Uterus (tissue), 3 donors: ENCODE measurements at regions not wholly inside any gene's neighbourhood (a gene's known extent, or its start where the extent isn't known, plus 50 kb on each side); places are given as distances from the start of the nearest gene placed in this dataset.

ENCODE experiments used
- DNase-seq, 2 donors: peaks; one replicate each; pipeline ENCODE4 v3.0.0-alpha.2; 2019 to 2020
- H3K27ac ChIP-seq, 2 donors: fragments of 200-600 bp; sonication (generic); 1 replicate in 1 of 2; 2 replicates in 1 of 2; pipeline ENCODE4 v1.5.1; 2016 to 2018
- H3K27me3 ChIP-seq, 2 donors: fragments of 200-600 bp; sonication (generic); one replicate each; pipeline ENCODE4 v1.5.1; 2018 to 2019; ENCODE audit warnings: control low read depth in 1 of 2
- H3K36me3 ChIP-seq, 2 donors: fragments of 200-600 bp; sonication (generic); one replicate each; pipeline ENCODE4 v1.5.1; 2019; ENCODE audit warnings: control low read depth in 1 of 2
- H3K4me1 ChIP-seq, 2 donors: fragments of 200-600 bp; sonication (generic); one replicate each; pipeline ENCODE4 v1.5.1; 2018 to 2019; ENCODE audit warnings: control low read depth in 1 of 2
- H3K4me3 ChIP-seq, 2 donors: fragments of 200-600 bp; sonication (generic); 1 replicate in 1 of 2; 2 replicates in 1 of 2; pipeline ENCODE4 v1.5.1; 2018 to 2019; ENCODE audit warnings: mild to moderate bottlenecking in 1 of 2
- H3K9me3 ChIP-seq, 2 donors: fragments of 200-600 bp; sonication (generic); one replicate each; pipeline ENCODE4 v1.5.1; 2019; ENCODE audit warnings: control low read depth in 1 of 2
- POLR2A ChIP-seq, 2 donors: fragments of 450-650 bp; IDR thresholded peaks; one replicate each; pipeline ENCODE4 v1.6.1; 2016; ENCODE audit warnings: antibody characterized with exemption in 2 of 2, mild to moderate bottlenecking in 1 of 2, moderate library complexity in 1 of 2
- intact Hi-C: fragments of 100-400 bp; cut with DNase I; formaldehyde crosslinking; loops from one replicate; pipeline ENCODE4 v1.15.1; 2023; ENCODE audit warnings: low total_unique reads
- TF ChIP-seq, protein P1 (sequence below), 4 experiments: fragments of 200-600 bp in 2 of 4; fragments of 450-650 bp in 2 of 4; sonication (generic) in 2 of 4; IDR thresholded peaks; one replicate each; pipeline ENCODE4 v1.5.1; 2016 to 2019; ENCODE audit warnings: antibody characterized with exemption in 4 of 4, mild to moderate bottlenecking in 2 of 4, moderate library complexity in 1 of 4
- donor health status: DM: yes; HTN: yes; CAD: no.

DNA sequence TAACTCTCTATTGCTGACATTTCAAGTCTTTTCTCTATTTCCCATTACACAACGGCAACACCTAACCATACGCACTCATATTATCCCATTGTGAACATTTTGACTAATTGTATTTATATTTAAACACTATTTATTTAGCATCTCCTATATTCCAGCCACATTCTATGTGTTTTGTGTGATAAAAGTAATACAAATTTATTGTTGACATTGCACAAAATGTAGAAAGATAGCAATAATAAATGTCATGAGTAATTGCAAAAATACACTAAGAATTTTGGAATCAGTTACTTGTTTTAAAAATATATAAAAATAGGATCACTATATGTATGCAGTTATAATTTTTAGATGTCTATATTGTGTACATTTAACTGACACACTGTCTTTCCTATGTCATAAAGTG is 413.0 kb upstream of the PTPRD start:
- H3K27me3 ChIP-seq = no peaks in the 10 kb centered on the region
- no peaks in the 10 kb centered on the region for H3K36me3 ChIP-seq
- H3K9me3 ChIP-seq = no peaks in the 10 kb centered on the region
- no peak for DNase-seq
- no peak overlapping the region for H3K27ac ChIP-seq
- TF ChIP-seq, protein P1, sequence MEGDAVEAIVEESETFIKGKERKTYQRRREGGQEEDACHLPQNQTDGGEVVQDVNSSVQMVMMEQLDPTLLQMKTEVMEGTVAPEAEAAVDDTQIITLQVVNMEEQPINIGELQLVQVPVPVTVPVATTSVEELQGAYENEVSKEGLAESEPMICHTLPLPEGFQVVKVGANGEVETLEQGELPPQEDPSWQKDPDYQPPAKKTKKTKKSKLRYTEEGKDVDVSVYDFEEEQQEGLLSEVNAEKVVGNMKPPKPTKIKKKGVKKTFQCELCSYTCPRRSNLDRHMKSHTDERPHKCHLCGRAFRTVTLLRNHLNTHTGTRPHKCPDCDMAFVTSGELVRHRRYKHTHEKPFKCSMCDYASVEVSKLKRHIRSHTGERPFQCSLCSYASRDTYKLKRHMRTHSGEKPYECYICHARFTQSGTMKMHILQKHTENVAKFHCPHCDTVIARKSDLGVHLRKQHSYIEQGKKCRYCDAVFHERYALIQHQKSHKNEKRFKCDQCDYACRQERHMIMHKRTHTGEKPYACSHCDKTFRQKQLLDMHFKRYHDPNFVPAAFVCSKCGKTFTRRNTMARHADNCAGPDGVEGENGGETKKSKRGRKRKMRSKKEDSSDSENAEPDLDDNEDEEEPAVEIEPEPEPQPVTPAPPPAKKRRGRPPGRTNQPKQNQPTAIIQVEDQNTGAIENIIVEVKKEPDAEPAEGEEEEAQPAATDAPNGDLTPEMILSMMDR (IDR thresholded peaks at IDR 0.05) = no peak
- TF ChIP-seq POLR2A (IDR thresholded peaks at IDR 0.05) = no peak
- H3K4me1 ChIP-seq = no peaks in the 10 kb centered on the region
- intact Hi-C loops = no loop called here
- no peak overlapping the region for H3K4me3 ChIP-seq

DNA sequence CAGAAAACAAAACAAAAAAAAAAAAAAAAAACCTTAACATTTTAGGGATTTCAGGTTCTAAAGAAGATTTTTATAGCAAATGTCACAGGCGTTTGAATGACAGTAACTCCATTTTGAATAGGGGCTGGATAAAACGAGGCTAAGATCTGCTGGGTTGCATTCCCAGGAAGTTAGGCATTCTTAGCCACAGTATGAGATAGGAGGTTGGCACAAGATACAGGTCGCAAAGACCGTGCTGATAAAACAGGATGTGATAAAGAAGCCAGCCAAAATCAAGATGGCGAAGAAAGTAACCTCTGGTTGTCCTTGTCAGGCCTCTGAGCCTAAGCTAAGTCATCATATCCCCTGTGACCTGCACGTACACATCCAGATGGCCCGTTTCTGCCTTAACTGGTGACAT is 425.6 kb upstream of the PTPRD start:
- H3K4me1 ChIP-seq = no peaks in the 10 kb centered on the region
- H3K27me3 ChIP-seq = no peaks in the 10 kb centered on the region
- intact Hi-C loops = no loop called here
- TF ChIP-seq, protein P1 (IDR thresholded peaks at IDR 0.05) = no peak
- TF ChIP-seq POLR2A (IDR thresholded peaks at IDR 0.05) = no peak
- H3K36me3 ChIP-seq = no peaks in the 10 kb centered on the region
- no peak for DNase-seq
- no peak overlapping the region for H3K27ac ChIP-seq
- no peaks in the 10 kb centered on the region for H3K9me3 ChIP-seq
- H3K4me3 ChIP-seq = no peak overlapping the region

DNA sequence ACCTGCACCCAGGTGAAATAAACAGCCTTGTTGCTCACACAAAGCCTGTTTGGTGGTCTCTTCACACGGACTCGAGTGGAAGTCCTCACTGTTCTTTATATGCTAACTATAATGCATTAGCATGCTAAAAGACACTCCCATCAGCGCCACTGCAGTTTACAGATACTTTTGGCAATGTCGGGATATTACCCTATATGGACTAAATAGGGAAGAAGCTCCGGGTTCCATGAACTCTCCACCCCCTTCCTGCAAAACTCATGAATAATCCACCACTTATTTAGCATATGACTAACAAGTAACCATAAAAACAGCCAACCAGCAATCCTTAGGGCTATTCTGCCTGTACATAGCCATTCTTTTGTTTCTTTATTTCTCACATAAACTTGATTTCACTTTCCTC is 426.2 kb upstream of the PTPRD start:
- Histone ChIP-seq H3K4me3 (no peak overlapping the region), H3K9me3 (no peaks in the 10 kb centered on the region), H3K27ac (no peak overlapping the region), H3K27me3 (no peaks in the 10 kb centered on the region), H3K36me3 (no peaks in the 10 kb centered on the region), H3K4me1 (no peaks in the 10 kb centered on the region)
- intact Hi-C loops = no loop called here
- no peak for TF ChIP-seq POLR2A (IDR thresholded peaks at IDR 0.05)
- TF ChIP-seq, protein P1 (IDR thresholded peaks at IDR 0.05) = no peak
- no peak for DNase-seq

DNA sequence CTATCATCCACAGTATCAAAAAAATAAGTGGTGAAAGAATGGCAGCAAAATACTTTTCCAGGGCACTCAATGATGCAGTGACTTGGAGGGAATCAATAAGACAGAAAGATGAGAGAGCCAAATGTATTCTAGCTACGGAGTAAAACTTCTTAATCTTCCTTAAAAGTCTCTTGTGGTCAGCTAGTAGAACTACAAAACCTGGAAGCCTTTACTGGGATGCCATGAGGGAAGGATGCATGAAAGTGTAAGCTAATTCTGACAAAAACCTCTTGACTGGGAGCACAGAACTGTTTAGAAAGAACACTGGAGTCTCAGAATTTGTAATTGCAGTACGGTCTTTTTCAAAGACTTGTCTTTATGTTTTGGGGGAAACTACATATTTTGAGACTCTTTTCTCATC is 432.8 kb upstream of the PTPRD start:
- no peak for DNase-seq
- H3K27ac ChIP-seq = no peak overlapping the region
- no peaks in the 10 kb centered on the region for H3K27me3 ChIP-seq
- H3K4me1 ChIP-seq = no peaks in the 10 kb centered on the region
- H3K4me3 ChIP-seq = no peak overlapping the region
- H3K9me3 ChIP-seq = no peaks in the 10 kb centered on the region
- H3K36me3 ChIP-seq = no peaks in the 10 kb centered on the region
- TF ChIP-seq, protein P1 (IDR thresholded peaks at IDR 0.05) = no peak
- TF ChIP-seq POLR2A (IDR thresholded peaks at IDR 0.05) = no peak
- intact Hi-C loops = no loop called here

DNA sequence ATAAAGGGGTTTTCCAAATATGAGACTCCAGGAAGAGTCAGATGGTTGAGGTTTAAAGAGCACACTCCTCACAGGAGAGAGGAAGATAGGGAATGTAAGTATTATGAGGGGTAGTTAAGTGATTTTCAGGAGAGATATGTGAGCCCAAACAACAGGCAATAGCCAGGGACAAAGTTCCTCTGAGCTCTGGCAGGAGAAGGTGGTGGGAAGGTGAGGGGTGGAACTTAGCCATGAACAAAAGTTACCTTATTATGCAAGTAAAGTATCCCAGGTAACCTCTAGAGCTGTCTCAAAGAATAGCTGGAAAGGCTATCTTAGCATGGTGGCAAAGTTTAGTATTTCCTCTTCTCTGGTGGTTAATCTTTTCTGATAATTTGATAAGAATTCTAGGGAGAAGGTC is 450.5 kb upstream of the PTPRD start:
- no peaks in the 10 kb centered on the region for H3K4me1 ChIP-seq
- intact Hi-C loops = no loop called here
- no peak overlapping the region for H3K4me3 ChIP-seq
- H3K27me3 ChIP-seq = no peaks in the 10 kb centered on the region
- no peaks in the 10 kb centered on the region for H3K36me3 ChIP-seq
- no peaks in the 10 kb centered on the region for H3K9me3 ChIP-seq
- no peak overlapping the region for H3K27ac ChIP-seq
- TF ChIP-seq POLR2A (IDR thresholded peaks at IDR 0.05) = no peak
- TF ChIP-seq, protein P1 (IDR thresholded peaks at IDR 0.05) = no peak
- no peak for DNase-seq
